ENCODE measurements at regions not wholly inside any gene's neighbourhood (a gene's known extent, or its start where the extent isn't known, plus 50 kb on each side); places are given as distances from the start of the nearest gene placed in this dataset.

DNA sequence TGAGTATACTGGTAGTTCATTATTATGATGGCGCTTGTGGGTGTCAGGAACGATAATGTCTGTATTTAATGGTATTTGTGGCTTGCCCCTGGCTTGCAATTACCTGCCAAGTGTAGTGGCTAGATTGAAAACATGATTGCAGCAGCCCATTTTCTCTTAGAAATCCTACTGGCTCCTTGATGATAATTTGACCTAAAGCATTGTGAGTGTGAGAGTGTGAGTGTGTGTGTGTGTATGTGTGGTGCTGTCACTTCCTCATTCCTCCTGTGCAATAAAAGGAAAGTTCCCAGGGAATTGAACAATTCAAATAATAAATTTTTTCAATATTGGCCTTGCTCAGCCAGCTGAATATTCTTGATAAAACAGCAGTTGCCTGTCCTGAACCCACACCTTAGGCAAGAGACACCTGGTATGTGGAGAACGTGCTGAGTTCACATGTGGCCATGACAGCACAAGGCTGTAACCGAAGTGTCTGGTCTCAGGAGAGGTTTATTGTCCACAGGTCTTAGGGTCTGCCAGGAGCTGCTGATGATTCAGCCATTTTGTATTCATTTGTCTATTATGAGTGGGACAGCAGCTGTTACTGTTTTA, 193.3 kb downstream of the CD47 start:
- H3K4me2 ChIP-seq (ENCODE audit: low read length) = no peak overlapping the region
- no peaks in the 10 kb centered on the region for H3K36me3 ChIP-seq (ENCODE audit: low read depth, low read length)
- H3K79me2 ChIP-seq (ENCODE audit: low read length) = no peaks in the 10 kb centered on the region
- no peaks in the 10 kb centered on the region; the same call in 1 of the 2 replicates for H3K27me3 ChIP-seq (ENCODE audit: low read length)
- no peaks in the 10 kb centered on the region for H4K20me1 ChIP-seq (ENCODE audit: low read length)
- H3K27ac ChIP-seq (ENCODE audit: low read length) = no peak overlapping the region
- no peak overlapping the region for H3K4me3 ChIP-seq (ENCODE audit: low read length)
- intact Hi-C loops (cut with micrococcal nuclease) = no loop called here
- ChIA-PET POLR2A (ENCODE audit: unreplicated experiment) (no interaction called here), CTCF (no interaction called here)
- no peaks in the 10 kb centered on the region for H3K9me3 ChIP-seq (ENCODE audit: low read length)
- no TSS peak for BruUV-seq (replicated peaks)
- H3K9me2 ChIP-seq (replicated peaks; ENCODE audit: low read length) = no peaks in the 10 kb centered on the region
- TF ChIP-seq EZH2 (IDR thresholded peaks at IDR 0.05; ENCODE audit: low read length, unreplicated experiment) (no peak), CTCF (conservative IDR thresholded peaks at IDR 0.05; ENCODE audit: low read depth, low read length) (no peak), EZH2phosphoT487 (IDR thresholded peaks at IDR 0.05; ENCODE audit: borderline replicate concordance, low read length) (no peak)
- no peak overlapping the region for H3K9ac ChIP-seq (ENCODE audit: low read length)
- peaks cover 15% of the 10 kb centered on the region for H3K4me1 ChIP-seq (ENCODE audit: insufficient read depth, low read length)
- no peak for ATAC-seq
- H2AFZ ChIP-seq (ENCODE audit: low read length) = no peak overlapping the region
- DNase-seq = no peak
- no peaks in the 10 kb centered on the region for H3F3A ChIP-seq (ENCODE audit: low read length, unreplicated experiment)

- no TSS peak for BruUV-seq (replicated peaks)
- ChIA-PET CTCF (no interaction called here), POLR2A (ENCODE audit: unreplicated experiment) (no interaction called here)
- H3K79me2 ChIP-seq (ENCODE audit: low read length) = no peaks in the 10 kb centered on the region
- no peak for ATAC-seq
- no peaks in the 10 kb centered on the region for H3K36me3 ChIP-seq (ENCODE audit: low read depth, low read length)
- no peak overlapping the region for H3K9ac ChIP-seq (ENCODE audit: low read length)
- H2AFZ ChIP-seq (ENCODE audit: low read length) = no peak overlapping the region
- no peaks in the 10 kb centered on the region for H3K9me3 ChIP-seq (ENCODE audit: low read length)
- no peak overlapping the region for H3K4me2 ChIP-seq (ENCODE audit: low read length)
- H3K4me1 ChIP-seq (ENCODE audit: insufficient read depth, low read length) = peaks cover 9% of the 10 kb centered on the region
- DNase-seq = no peak
- H3K27me3 ChIP-seq (ENCODE audit: low read length) = no peaks in the 10 kb centered on the region; the same call in 1 of the 2 replicates
- H3K27ac ChIP-seq (ENCODE audit: low read length) = no peak overlapping the region
- no peak overlapping the region for H3K4me3 ChIP-seq (ENCODE audit: low read length)
- no peaks in the 10 kb centered on the region for H3K9me2 ChIP-seq (replicated peaks; ENCODE audit: low read length)
- H4K20me1 ChIP-seq (ENCODE audit: low read length) = no peaks in the 10 kb centered on the region
- no peak for TF ChIP-seq EZH2 (IDR thresholded peaks at IDR 0.05; ENCODE audit: low read length, unreplicated experiment)
- TF ChIP-seq EZH2phosphoT487 (IDR thresholded peaks at IDR 0.05; ENCODE audit: borderline replicate concordance, low read length) = no peak
- no peaks in the 10 kb centered on the region for H3F3A ChIP-seq (ENCODE audit: low read length, unreplicated experiment)
- intact Hi-C loops (cut with micrococcal nuclease) = no loop called here
Measured at GRCh38 chr3:107894998-107895397, 195.8 kb downstream of the CD47 start.

- Histone ChIP-seq H3K27ac (ENCODE audit: low read length) (no peak overlapping the region), H3K4me2 (ENCODE audit: low read length) (no peak overlapping the region), H3K27me3 (ENCODE audit: low read length) (no peaks in the 10 kb centered on the region; the same call in 1 of the 2 replicates), H4K20me1 (ENCODE audit: low read length) (no peaks in the 10 kb centered on the region), H3K9me2 (replicated peaks; ENCODE audit: low read length) (no peaks in the 10 kb centered on the region), H3F3A (ENCODE audit: low read length, unreplicated experiment) (no peaks in the 10 kb centered on the region), H3K9ac (ENCODE audit: low read length) (no peak overlapping the region), H3K36me3 (ENCODE audit: low read depth, low read length) (no peaks in the 10 kb centered on the region), H3K9me3 (ENCODE audit: low read length) (no peaks in the 10 kb centered on the region), H3K4me1 (ENCODE audit: insufficient read depth, low read length) (0 out of 2 replicates have a peak, but pooled peaks cover 4% of the 10 kb centered on the region), H2AFZ (ENCODE audit: low read length) (no peak overlapping the region), H3K4me3 (ENCODE audit: low read length) (no peak overlapping the region), H3K79me2 (ENCODE audit: low read length) (no peaks in the 10 kb centered on the region)
- BruUV-seq (replicated peaks) = no TSS peak
- DNase-seq (no peak), ATAC-seq (no peak)
- no peak for TF ChIP-seq EZH2phosphoT487 (IDR thresholded peaks at IDR 0.05; ENCODE audit: borderline replicate concordance, low read length)
- TF ChIP-seq CTCF (conservative IDR thresholded peaks at IDR 0.05; ENCODE audit: low read depth, low read length) = no peak
- no peak for TF ChIP-seq EZH2 (IDR thresholded peaks at IDR 0.05; ENCODE audit: low read length, unreplicated experiment)
- intact Hi-C loops (cut with micrococcal nuclease) = no loop called here
- ChIA-PET CTCF (no interaction called here), POLR2A (ENCODE audit: unreplicated experiment) (no interaction called here)
Measured at GRCh38 chr3:107892955-107893624, 197.7 kb downstream of the CD47 start.

All from PC-3 (cell line).